ENCODE measurements at regions not wholly inside any gene's neighbourhood (a gene's known extent, or its start where the extent isn't known, plus 50 kb on each side); places are given as distances from the start of the nearest gene placed in this dataset.

DNA sequence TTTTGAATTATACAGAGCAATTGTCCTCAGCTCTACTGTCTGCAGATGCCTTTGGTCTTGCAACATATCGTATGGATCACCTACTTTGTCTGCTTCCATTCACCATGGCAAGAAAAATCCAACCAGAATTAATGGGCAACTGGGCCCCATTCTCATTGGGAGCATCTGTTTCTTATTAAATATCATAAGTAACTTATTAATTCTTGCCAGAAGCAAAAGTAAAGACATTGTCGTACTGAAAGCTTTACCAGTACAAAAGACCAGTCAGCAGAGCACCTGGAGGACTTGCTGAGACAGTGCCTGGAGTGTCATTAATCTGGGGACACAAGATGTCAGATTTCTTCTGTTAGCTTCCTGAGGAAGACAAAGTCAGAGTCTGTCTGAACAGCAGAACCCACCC, 404.5 kb downstream of the INHBA start:
- DNase-seq (ENCODE audit: low read depth) = no peak
- no peak overlapping the region for H3K4me3 ChIP-seq (ENCODE audit: low read depth, low read length)
- no peak for TF ChIP-seq CTCF (IDR thresholded peaks at IDR 0.05; ENCODE audit: insufficient read depth, low read depth, low read length)

DNA sequence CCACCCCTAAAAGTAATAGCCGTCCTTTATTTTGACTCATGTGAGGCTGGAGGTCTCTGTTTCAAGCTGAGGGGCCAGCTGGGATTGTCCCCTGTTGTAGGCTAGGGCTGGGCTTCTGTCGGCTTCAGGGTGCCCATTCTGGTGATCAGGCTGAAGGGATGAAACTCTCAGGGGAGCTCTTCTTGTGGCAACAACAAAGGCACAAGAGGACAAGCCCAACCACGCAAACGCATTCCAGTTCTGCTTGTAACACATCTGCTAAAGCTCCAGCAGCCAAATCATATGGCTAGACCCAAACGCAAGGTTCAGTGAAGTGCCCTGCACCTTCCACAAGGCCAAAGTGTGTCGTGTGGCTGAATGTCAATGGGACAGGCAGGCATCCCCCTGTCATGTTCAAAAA, 405.7 kb downstream of the INHBA start:
- no peak for DNase-seq (ENCODE audit: low read depth)
- H3K4me3 ChIP-seq (ENCODE audit: low read depth, low read length) = no peak overlapping the region

GRCh38 chr7:41295455-41295815, 407.5 kb downstream of the INHBA start:
- TF ChIP-seq CTCF (IDR thresholded peaks at IDR 0.05; ENCODE audit: insufficient read depth, low read depth, low read length) = no peak
- DNase-seq (ENCODE audit: low read depth) = no peak
- no peak overlapping the region for H3K4me3 ChIP-seq (ENCODE audit: low read depth, low read length)

More for the DNA sequence above, 405.7 kb downstream of the INHBA start:
- no peak for TF ChIP-seq CTCF (IDR thresholded peaks at IDR 0.05; ENCODE audit: insufficient read depth, low read depth, low read length)

GRCh38 chr7:41294556-41295454, 408.1 kb downstream of the INHBA start:
- H3K4me3 ChIP-seq (ENCODE audit: low read depth, low read length) = no peak overlapping the region
- no peak for DNase-seq (ENCODE audit: low read depth)
- TF ChIP-seq CTCF (IDR thresholded peaks at IDR 0.05; ENCODE audit: insufficient read depth, low read depth, low read length) = no peak

- no peak for DNase-seq (ENCODE audit: low read depth)
- TF ChIP-seq CTCF (IDR thresholded peaks at IDR 0.05; ENCODE audit: insufficient read depth, low read depth, low read length) = no peak
Observed at GRCh38 chr7:41292487-41292886, 410.4 kb downstream of the INHBA start.

DNA sequence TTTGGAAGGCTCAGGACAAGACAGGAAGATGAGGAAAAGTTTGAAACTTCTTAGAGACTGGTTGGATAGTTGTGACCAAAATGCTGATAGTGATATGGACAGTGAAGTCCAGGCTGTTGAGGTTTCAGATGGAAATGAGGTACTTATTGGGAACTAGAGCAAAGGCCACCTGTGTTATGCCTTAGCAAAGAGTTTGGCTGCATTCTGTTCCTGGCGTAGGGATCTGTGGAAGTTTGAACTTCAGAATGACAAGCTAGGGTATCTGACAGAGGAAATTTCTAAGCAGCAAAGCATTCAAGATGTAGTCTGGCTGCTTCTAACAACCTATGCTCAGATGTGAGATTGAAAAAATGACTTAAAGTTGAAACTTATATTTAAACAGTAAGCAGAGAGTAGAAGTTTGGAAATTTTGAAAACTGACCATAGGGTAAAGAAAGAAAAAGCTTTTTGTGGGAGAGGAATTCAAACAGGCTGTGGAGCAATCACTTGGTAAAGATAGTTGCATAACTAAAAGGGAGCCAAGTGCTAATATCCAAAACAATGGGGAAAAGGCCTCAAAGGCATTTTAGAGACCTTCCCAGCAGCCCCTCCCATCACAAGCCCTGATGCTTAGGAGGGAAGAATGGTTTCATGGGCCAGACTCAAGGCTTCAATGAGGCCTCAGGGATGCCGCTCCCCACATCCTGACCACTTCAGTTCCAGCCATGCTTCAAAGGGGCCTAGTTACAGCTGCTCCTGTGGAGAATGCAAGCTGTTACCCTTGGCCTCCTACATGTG, 415.1 kb downstream of the INHBA start:
- H3K4me3 ChIP-seq (ENCODE audit: low read depth, low read length) = no peak overlapping the region
- TF ChIP-seq CTCF (IDR thresholded peaks at IDR 0.05; ENCODE audit: insufficient read depth, low read depth, low read length) = no peak
- no peak for DNase-seq (ENCODE audit: low read depth)

More at GRCh38 chr7:41292487-41292886, 410.4 kb downstream of the INHBA start:
- H3K4me3 ChIP-seq (ENCODE audit: low read depth, low read length) = no peak overlapping the region
